ENCODE measurements at regions not wholly inside any gene's neighbourhood (a gene's known extent, or its start where the extent isn't known, plus 50 kb on each side); places are given as distances from the start of the nearest gene placed in this dataset.
"Not testable (repeated sequence)": the region's sequence is repeated elsewhere in the genome, so short reads cannot be mapped to it uniquely, and the experiment has no call there.

DNA sequence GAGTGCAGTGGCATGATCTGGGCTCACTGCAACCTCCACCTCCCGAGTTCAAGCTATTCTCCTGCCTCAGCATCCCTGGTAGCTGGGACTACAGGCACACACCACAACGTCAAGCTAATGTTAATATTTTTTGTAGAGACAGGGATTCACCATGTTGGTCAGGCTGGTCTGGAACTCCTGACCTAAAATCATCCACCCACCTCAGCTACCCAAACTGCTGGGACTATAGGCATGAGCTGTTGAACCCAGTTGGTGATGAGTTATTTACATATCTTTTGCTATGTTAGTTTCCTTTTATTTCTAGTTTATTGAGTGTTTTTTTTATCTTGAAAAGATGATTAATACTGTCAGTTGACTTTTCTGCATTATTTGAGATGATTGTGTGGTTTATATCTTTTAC, 53.3 kb upstream of the GPR39 start:
- DNase-seq (ENCODE audit: low read depth); in situ Hi-C loops (cut with HindIII; ENCODE audit: low pct_unique_long_range_greater_than_20kb, low sequenced_read_pairs): not testable (repeated sequence)

- in situ Hi-C loops (cut with HindIII; ENCODE audit: low pct_unique_long_range_greater_than_20kb, low sequenced_read_pairs) = not testable (repeated sequence)
These were observed 50.6 kb upstream of the GPR39 start for GRCh38 chr2:132365963-132366362.

DNA sequence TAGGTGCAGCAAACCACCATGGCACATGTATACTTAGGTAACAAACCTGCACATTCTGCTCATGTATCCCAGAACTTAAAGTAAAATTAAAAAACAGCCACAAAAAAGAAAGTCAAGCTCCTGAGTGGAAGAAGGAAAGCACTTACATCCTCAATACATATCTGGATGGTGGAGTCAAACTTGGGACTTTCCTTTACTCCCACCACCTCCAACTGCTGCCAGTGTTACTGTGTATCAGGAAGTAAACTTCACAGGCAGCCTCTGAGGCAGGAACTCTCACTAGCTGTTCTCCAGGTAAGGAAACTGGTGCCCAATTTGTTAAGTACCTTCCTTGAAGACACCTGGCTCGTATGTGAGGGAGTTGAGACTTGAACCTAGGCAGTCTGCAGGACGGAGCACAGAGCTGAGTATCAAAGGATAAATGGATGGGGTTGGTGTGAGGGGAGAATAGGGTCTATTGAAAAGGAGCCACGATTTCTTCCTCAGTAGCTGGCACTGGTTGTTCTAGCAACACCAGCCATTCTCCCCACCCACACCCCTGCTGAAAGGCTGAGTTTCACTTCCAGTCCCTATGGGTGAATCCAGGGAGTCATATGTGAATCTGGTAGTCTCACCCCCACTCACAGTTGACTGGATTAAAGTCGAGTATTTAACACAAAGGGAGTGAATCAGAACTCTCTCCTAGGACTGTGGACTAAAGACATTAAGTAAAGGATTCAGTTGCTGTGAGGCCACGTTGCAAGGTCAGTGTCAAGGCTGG, 50.0 kb upstream of the GPR39 start:
- in situ Hi-C loops (cut with HindIII; ENCODE audit: low pct_unique_long_range_greater_than_20kb, low sequenced_read_pairs) = no loop called here

More at GRCh38 chr2:132365963-132366362, 50.6 kb upstream of the GPR39 start:
- DNase-seq (ENCODE audit: low read depth) = not testable (repeated sequence)

More for the DNA sequence above, 50.0 kb upstream of the GPR39 start:
- DNase-seq (ENCODE audit: low read depth) = no peak

Measured in Caki2 (cell line).